ENCODE measurements at regions not wholly inside any gene's neighbourhood (a gene's known extent, or its start where the extent isn't known, plus 50 kb on each side); places are given as distances from the start of the nearest gene placed in this dataset.

- DNase-seq (ENCODE audit: low read depth), result no peak
Measured at GRCh38 chr2:106041150-106041549, 153.0 kb downstream of the UXS1 start.

- DNase-seq (ENCODE audit: low read depth), result no peak
Measured at GRCh38 chr2:106039634-106040315, 154.3 kb downstream of the UXS1 start.

- DNase-seq (ENCODE audit: low read depth), result no peak
Measured at GRCh38 chr2:106038601-106039375, 155.3 kb downstream of the UXS1 start.

- DNase-seq (ENCODE audit: low read depth), result no peak
Measured at GRCh38 chr2:106037932-106038331, 156.2 kb downstream of the UXS1 start.

GRCh38 chr2:106037262-106037661 is 156.8 kb downstream of the UXS1 start:
- no peak for DNase-seq (ENCODE audit: low read depth)

GRCh38 chr2:106034325-106034724 is 159.8 kb downstream of the UXS1 start:
- DNase-seq (ENCODE audit: low read depth), result no peak

- DNase-seq (ENCODE audit: low read depth), result no peak
Measured at GRCh38 chr2:106032676-106033075, 161.4 kb downstream of the UXS1 start.

GRCh38 chr2:106030287-106031268 is 163.5 kb downstream of the UXS1 start:
- DNase-seq (ENCODE audit: low read depth), result peak; percentile 55

GRCh38 chr2:106028192-106028591 is 165.9 kb downstream of the UXS1 start:
- DNase-seq (ENCODE audit: low read depth), result no peak

- DNase-seq (ENCODE audit: low read depth), result no peak
Measured at GRCh38 chr2:106026271-106027190, 167.6 kb downstream of the UXS1 start.

GRCh38 chr2:106025796-106026195 is 168.3 kb downstream of the UXS1 start:
- DNase-seq (ENCODE audit: low read depth), result no peak

GRCh38 chr2:106021662-106022028 is 172.5 kb downstream of the UXS1 start:
- no peak for DNase-seq (ENCODE audit: low read depth)

- no peak for DNase-seq (ENCODE audit: low read depth)
Measured at GRCh38 chr2:106020821-106021661, 173.1 kb downstream of the UXS1 start.

GRCh38 chr2:106020032-106020431 is 174.1 kb downstream of the UXS1 start:
- no peak for DNase-seq (ENCODE audit: low read depth)

GRCh38 chr2:106018141-106018540 is 176.0 kb downstream of the UXS1 start:
- DNase-seq (ENCODE audit: low read depth), result no peak

GRCh38 chr2:106012591-106013347 is 181.3 kb downstream of the UXS1 start:
- no peak for DNase-seq (ENCODE audit: low read depth)

GRCh38 chr2:106012001-106012590 is 182.0 kb downstream of the UXS1 start:
- DNase-seq (ENCODE audit: low read depth), result no peak

GRCh38 chr2:106011380-106011779 is 182.7 kb downstream of the UXS1 start:
- DNase-seq (ENCODE audit: low read depth), result no peak

- DNase-seq (ENCODE audit: low read depth), result no peak
Measured at GRCh38 chr2:106010818-106011355, 183.2 kb downstream of the UXS1 start.

Measured in GM04503 (cell line).